Spinal cord (tissue), 9 donors: ENCODE measurements at regions not wholly inside any gene's neighbourhood (a gene's known extent, or its start where the extent isn't known, plus 50 kb on each side); places are given as distances from the start of the nearest gene placed in this dataset.

Source experiments
- DNase-seq, 6 donors: peaks; one replicate each; pipeline versions ENCODE4 v3.0.0 to v3.0.0-alpha.2; 2013 to 2015; ENCODE audit warnings: low spot score in 6 of 6, low read depth in 4 of 6
- H3K27ac ChIP-seq: one replicate; pipeline ENCODE4 v1.5.1; 2013; ENCODE audit warnings: low read depth, low read length, control low read depth
- H3K27me3 ChIP-seq: one replicate; pipeline ENCODE4 v1.6.1; 2013; ENCODE audit warnings: low read length; ENCODE audit not compliant: control insufficient read depth, insufficient read depth
- H3K36me3 ChIP-seq: one replicate; pipeline ENCODE4 v1.6.1; 2013; ENCODE audit warnings: low read length; ENCODE audit not compliant: control insufficient read depth, insufficient read depth
- H3K4me1 ChIP-seq: one replicate; pipeline ENCODE4 v1.6.1; 2013; ENCODE audit warnings: low read length; ENCODE audit not compliant: control insufficient read depth, insufficient read depth
- H3K4me3 ChIP-seq: one replicate; pipeline ENCODE4 v1.5.1; 2013; ENCODE audit warnings: low read depth, low read length, control low read depth
- H3K9me3 ChIP-seq: one replicate; pipeline ENCODE4 v1.6.1; 2013; ENCODE audit warnings: low read length; ENCODE audit not compliant: control insufficient read depth, insufficient read depth
- WGBS: methylation state at CpG from one replicate; pipeline ENCODE4 v1.1.5; 2013; ENCODE audit warnings: missing lambda C conversion rate; ENCODE audit not compliant: insufficient coverage; 5-methylcytosine and 5-hydroxymethylcytosine counted together
- donor health status: healthy.

GRCh38 chr7:113684165-113684564 lies 234.6 kb downstream of the PPP1R3A start:
- H3K4me3 ChIP-seq: no peak overlapping the region
- DNase-seq: no peak
- H3K27ac ChIP-seq: no peak overlapping the region
- no peaks in the 10 kb centered on the region for H3K27me3 ChIP-seq
- no peaks in the 10 kb centered on the region for H3K36me3 ChIP-seq
- H3K9me3 ChIP-seq: no peaks in the 10 kb centered on the region
- 90% methylated on average over 5 of the region's 5 CpGs for WGBS
- H3K4me1 ChIP-seq: no peaks in the 10 kb centered on the region

GRCh38 chr7:113677811-113678210 lies 241.0 kb downstream of the PPP1R3A start:
- H3K9me3 ChIP-seq: no peaks in the 10 kb centered on the region
- H3K4me1 ChIP-seq: no peaks in the 10 kb centered on the region
- no peaks in the 10 kb centered on the region for H3K27me3 ChIP-seq
- no peaks in the 10 kb centered on the region for H3K36me3 ChIP-seq
- no peak overlapping the region for H3K4me3 ChIP-seq
- H3K27ac ChIP-seq: peak overlapping the region; percentile 58
- no peak for DNase-seq
- 88% methylated on average over 2 of the region's 3 CpGs for whole genome bisulfite sequencing

- Histone ChIP-seq H3K4me1 (no peaks in the 10 kb centered on the region), H3K4me3 (no peak overlapping the region), H3K27me3 (no peaks in the 10 kb centered on the region), H3K9me3 (no peaks in the 10 kb centered on the region), H3K27ac (no peak overlapping the region), H3K36me3 (no peaks in the 10 kb centered on the region)
- no peak for DNase-seq
- no CpG with 5 or more reads among the region's 1 CpG for WGBS
These were observed 253.9 kb downstream of the PPP1R3A start for GRCh38 chr7:113664867-113665266.

GRCh38 chr7:113659416-113659815 lies 259.4 kb downstream of the PPP1R3A start:
- no peak overlapping the region for H3K4me3 ChIP-seq
- DNase-seq: peak in 1 of 6 donors; percentile 83
- H3K9me3 ChIP-seq: no peaks in the 10 kb centered on the region
- H3K36me3 ChIP-seq: no peaks in the 10 kb centered on the region
- H3K27me3 ChIP-seq: no peaks in the 10 kb centered on the region
- H3K4me1 ChIP-seq: no peaks in the 10 kb centered on the region
- no peak overlapping the region for H3K27ac ChIP-seq

- DNase-seq: no peak
- WGBS: no CpG with 5 or more reads among the region's 1 CpG
These were observed 261.2 kb downstream of the PPP1R3A start for GRCh38 chr7:113657603-113658002.

GRCh38 chr7:113652501-113652900 lies 266.3 kb downstream of the PPP1R3A start:
- H3K27me3 ChIP-seq: no peaks in the 10 kb centered on the region
- H3K4me3 ChIP-seq: no peak overlapping the region
- no peaks in the 10 kb centered on the region for H3K9me3 ChIP-seq
- WGBS: no CpG with 5 or more reads among the region's 1 CpG
- no peak for DNase-seq
- H3K36me3 ChIP-seq: no peaks in the 10 kb centered on the region
- H3K27ac ChIP-seq: no peak overlapping the region
- no peaks in the 10 kb centered on the region for H3K4me1 ChIP-seq

More at GRCh38 chr7:113657603-113658002, 261.2 kb downstream of the PPP1R3A start:
- Histone ChIP-seq H3K4me3 (no peak overlapping the region), H3K27me3 (no peaks in the 10 kb centered on the region), H3K27ac (no peak overlapping the region), H3K36me3 (no peaks in the 10 kb centered on the region), H3K9me3 (no peaks in the 10 kb centered on the region), H3K4me1 (no peaks in the 10 kb centered on the region)

- no peaks in the 10 kb centered on the region for H3K9me3 ChIP-seq
- WGBS: no CpG with 5 or more reads among the region's 1 CpG
- H3K4me3 ChIP-seq: no peak overlapping the region
- H3K27me3 ChIP-seq: no peaks in the 10 kb centered on the region
- peak in 1 of 6 donors; percentile 57 for DNase-seq
- H3K4me1 ChIP-seq: no peaks in the 10 kb centered on the region
- no peak overlapping the region for H3K27ac ChIP-seq
- H3K36me3 ChIP-seq: no peaks in the 10 kb centered on the region
These were observed 269.3 kb downstream of the PPP1R3A start for GRCh38 chr7:113649556-113649955.

- Histone ChIP-seq H3K27ac (no peak overlapping the region), H3K9me3 (no peaks in the 10 kb centered on the region), H3K36me3 (no peaks in the 10 kb centered on the region), H3K4me1 (no peaks in the 10 kb centered on the region), H3K27me3 (no peaks in the 10 kb centered on the region), H3K4me3 (no peak overlapping the region)
- DNase-seq: no peak
- 100% methylated on average over 1 of the region's 1 CpG for WGBS
These were observed 279.6 kb downstream of the PPP1R3A start for GRCh38 chr7:113639221-113639620.

GRCh38 chr7:113636727-113637421 lies 281.9 kb downstream of the PPP1R3A start:
- Histone ChIP-seq H3K27ac (no peak overlapping the region), H3K36me3 (no peaks in the 10 kb centered on the region), H3K27me3 (no peaks in the 10 kb centered on the region), H3K4me1 (no peaks in the 10 kb centered on the region), H3K9me3 (no peaks in the 10 kb centered on the region), H3K4me3 (no peak overlapping the region)
- DNase-seq: no peak
- 86% methylated on average over 1 of the region's 5 CpGs for WGBS

- no peaks in the 10 kb centered on the region for H3K36me3 ChIP-seq
- no peak overlapping the region for H3K4me3 ChIP-seq
- no peak for DNase-seq
- no peaks in the 10 kb centered on the region for H3K27me3 ChIP-seq
- no peaks in the 10 kb centered on the region for H3K9me3 ChIP-seq
- no peak overlapping the region for H3K27ac ChIP-seq
- H3K4me1 ChIP-seq: no peaks in the 10 kb centered on the region
These were observed 283.3 kb downstream of the PPP1R3A start for GRCh38 chr7:113635492-113635891.
